ENCODE measurements at regions not wholly inside any gene's neighbourhood (a gene's known extent, or its start where the extent isn't known, plus 50 kb on each side); places are given as distances from the start of the nearest gene placed in this dataset.

DNA sequence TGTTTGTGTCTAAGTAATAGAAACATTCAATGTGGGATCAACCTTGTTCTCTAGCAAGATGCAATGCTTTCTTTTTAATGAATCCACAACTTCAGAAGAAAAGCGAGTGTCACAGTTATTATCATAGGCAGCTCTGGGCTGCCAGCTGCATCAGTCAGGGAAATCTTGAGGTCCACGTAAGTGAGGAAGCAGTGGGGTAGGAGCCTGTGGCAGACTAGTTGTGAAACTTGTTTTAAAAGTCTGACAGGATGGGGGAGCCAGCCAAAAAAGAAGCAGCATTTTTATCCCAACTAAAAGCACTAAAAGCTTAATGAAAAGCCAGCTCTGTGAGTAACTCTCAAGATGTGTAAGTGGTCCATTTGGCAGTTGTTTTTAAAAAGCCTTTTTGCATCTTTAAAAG, 113.1 kb downstream of the ZNF326 start:
- WGBS, 4 donors, result 54 to 59% (median 57%) methylated on average over 2 of the region's 2 CpGs
- H3K9me3 ChIP-seq (replicated peaks in 1 of 3), result no peaks in the 10 kb centered on the region
- peaks cover 12% of the 10 kb centered on the region for H3K27me3 ChIP-seq
- H3K27ac ChIP-seq, result no peak overlapping the region
- no peak overlapping the region for H3K4me3 ChIP-seq
- H3K36me3 ChIP-seq (replicated peaks in 1 of 2), result no peaks in the 10 kb centered on the region
- intact Hi-C loops (cut with DNase I), result no loop called here
- DNase-seq, result no peak
- TF ChIP-seq, protein P1, sequence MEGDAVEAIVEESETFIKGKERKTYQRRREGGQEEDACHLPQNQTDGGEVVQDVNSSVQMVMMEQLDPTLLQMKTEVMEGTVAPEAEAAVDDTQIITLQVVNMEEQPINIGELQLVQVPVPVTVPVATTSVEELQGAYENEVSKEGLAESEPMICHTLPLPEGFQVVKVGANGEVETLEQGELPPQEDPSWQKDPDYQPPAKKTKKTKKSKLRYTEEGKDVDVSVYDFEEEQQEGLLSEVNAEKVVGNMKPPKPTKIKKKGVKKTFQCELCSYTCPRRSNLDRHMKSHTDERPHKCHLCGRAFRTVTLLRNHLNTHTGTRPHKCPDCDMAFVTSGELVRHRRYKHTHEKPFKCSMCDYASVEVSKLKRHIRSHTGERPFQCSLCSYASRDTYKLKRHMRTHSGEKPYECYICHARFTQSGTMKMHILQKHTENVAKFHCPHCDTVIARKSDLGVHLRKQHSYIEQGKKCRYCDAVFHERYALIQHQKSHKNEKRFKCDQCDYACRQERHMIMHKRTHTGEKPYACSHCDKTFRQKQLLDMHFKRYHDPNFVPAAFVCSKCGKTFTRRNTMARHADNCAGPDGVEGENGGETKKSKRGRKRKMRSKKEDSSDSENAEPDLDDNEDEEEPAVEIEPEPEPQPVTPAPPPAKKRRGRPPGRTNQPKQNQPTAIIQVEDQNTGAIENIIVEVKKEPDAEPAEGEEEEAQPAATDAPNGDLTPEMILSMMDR (IDR thresholded peaks at IDR 0.05), result no peak
- TF ChIP-seq POLR2A (IDR thresholded peaks at IDR 0.05), result no peak
- H3K4me1 ChIP-seq (replicated peaks in 1 of 2), result no peaks in the 10 kb centered on the region

DNA sequence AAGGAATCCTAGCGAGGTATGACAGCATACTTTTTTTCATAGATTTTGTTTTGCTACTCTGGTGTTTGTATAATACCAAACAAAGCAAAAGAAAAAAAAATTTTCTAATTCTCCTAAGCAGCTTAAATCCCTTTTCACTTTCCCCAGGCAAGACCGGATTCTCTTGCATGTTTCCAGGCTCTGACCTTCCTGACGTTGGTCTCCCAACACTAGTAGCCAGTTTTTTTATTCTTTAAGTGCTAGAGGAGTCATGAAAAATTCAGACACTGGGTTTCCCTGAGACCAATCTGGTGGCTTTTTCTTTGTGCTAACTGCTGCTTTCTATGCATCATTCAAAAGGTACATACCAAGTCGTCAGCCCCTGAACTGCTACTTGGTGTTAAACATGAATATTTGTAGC, 111.4 kb downstream of the ZNF326 start:
- WGBS, 4 donors, result 56 to 62% (median 58%) methylated on average over 4 of the region's 4 CpGs
- TF ChIP-seq POLR2A (IDR thresholded peaks at IDR 0.05), result no peak
- TF ChIP-seq, protein P1 (IDR thresholded peaks at IDR 0.05), result no peak

DNA sequence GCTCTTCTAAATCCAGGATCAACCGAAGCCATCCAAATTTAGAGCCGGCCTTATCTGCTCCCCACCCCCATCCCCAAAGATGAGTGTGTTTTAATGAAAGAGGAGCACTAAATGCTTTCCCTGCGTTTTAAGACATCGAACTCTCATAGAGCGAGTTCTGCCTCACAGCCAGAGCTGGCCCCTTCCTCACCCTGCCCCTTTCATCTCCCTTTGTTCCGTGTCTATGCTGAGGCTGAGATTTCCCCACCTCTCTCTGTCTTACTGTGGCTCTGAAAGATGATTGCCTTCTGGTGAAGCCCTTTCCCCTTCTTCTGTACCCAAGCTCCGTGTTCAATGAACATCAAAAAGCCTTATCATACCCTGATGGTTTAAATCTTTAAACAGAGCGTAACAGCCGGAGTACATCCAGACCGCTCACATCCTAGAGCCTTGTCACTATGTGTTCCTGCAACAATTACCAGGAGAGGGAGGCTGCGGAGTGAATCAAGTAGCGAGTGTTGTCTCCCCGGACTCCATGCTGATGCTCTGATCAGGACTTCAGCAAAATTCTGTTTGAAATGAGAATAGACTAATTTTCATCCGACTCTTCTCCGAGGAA, 110.1 kb downstream of the ZNF326 start:
- Histone ChIP-seq H3K36me3 (replicated peaks in 1 of 2) (no peaks in the 10 kb centered on the region), H3K4me3 (no peak overlapping the region), H3K4me1 (replicated peaks in 1 of 2) (no peaks in the 10 kb centered on the region), H3K27me3 (peaks cover 6% of the 10 kb centered on the region), H3K27ac (no peak overlapping the region), H3K9me3 (replicated peaks in 1 of 3) (no peaks in the 10 kb centered on the region)
- TF ChIP-seq, protein P1 (IDR thresholded peaks at IDR 0.05), result no peak
- TF ChIP-seq POLR2A (IDR thresholded peaks at IDR 0.05), result no peak
- intact Hi-C loops (cut with DNase I), result no loop called here
- 71 to 80% (median 75%) methylated on average over 15 of the region's 15 CpGs for WGBS, 4 donors
- DNase-seq, result no peak

More for the DNA sequence above, 111.4 kb downstream of the ZNF326 start:
- no peaks in the 10 kb centered on the region for H3K9me3 ChIP-seq (replicated peaks in 1 of 3)
- no peaks in the 10 kb centered on the region for H3K4me1 ChIP-seq (replicated peaks in 1 of 2)
- H3K36me3 ChIP-seq (replicated peaks in 1 of 2), result no peaks in the 10 kb centered on the region
- no peak overlapping the region for H3K27ac ChIP-seq
- no peak for DNase-seq
- intact Hi-C loops (cut with DNase I), result no loop called here
- no peak overlapping the region for H3K4me3 ChIP-seq
- peaks cover 12% of the 10 kb centered on the region for H3K27me3 ChIP-seq

DNA sequence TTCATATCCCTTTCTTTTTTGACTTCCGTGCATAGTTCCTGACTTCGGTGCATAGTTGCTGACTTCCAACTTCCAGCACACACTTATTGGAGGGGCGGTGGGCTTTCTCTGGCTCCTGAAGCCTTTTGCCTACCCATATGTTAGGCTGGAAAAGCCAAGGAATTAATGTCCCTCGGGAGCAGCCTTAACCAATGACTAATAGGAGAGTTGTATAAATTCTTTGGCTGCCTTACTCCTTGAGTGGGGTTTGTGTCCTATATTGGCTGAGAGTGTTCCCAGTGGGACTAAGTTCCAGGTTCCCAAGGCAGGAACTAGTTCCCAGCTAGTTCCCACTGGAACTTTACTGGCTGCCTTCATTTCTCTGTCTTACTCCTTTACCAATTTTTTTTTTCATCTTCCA, 105.7 kb downstream of the ZNF326 start:
- no peaks in the 10 kb centered on the region for H3K27me3 ChIP-seq
- no peaks in the 10 kb centered on the region for H3K9me3 ChIP-seq (replicated peaks in 1 of 3)
- DNase-seq, result no peak
- H3K27ac ChIP-seq, result no peak overlapping the region
- WGBS, 4 donors, result 81 to 92% (median 85%) methylated on average over 4 of the region's 4 CpGs
- H3K4me1 ChIP-seq (replicated peaks in 1 of 2), result no peaks in the 10 kb centered on the region
- intact Hi-C loops (cut with DNase I), result no loop called here
- H3K36me3 ChIP-seq (replicated peaks in 1 of 2), result no peaks in the 10 kb centered on the region
- TF ChIP-seq, protein P1 (IDR thresholded peaks at IDR 0.05), result no peak
- no peak for TF ChIP-seq POLR2A (IDR thresholded peaks at IDR 0.05)
- H3K4me3 ChIP-seq, result no peak overlapping the region

Measured in adrenal gland (tissue), 9 donors.